H1 (cell line): ENCODE measurements at regions not wholly inside any gene's neighbourhood (a gene's known extent, or its start where the extent isn't known, plus 50 kb on each side); places are given as distances from the start of the nearest gene placed in this dataset.

Experiments
- CTCF ChIA-PET: fragments of 300-600 bp; sonication (Branson Sonifier 250); formaldehyde crosslinking; loops from one replicate; lab custom pipeline; 2021; ENCODE audit not compliant: partially characterized antibody; lab: Charles Lee
- POLR2A ChIA-PET: fragments of 300-600 bp; sonication (Branson Sonifier 250); formaldehyde crosslinking; loops from one replicate; lab custom pipeline; 2021; ENCODE audit warnings: inconsistent platforms; ENCODE audit not compliant: partially characterized antibody; lab: Charles Lee
- DNase-seq, 2 experiments: peaks; one replicate each; pipeline versions ENCODE4 v3.0.0 to v3.0.0-alpha.2; 2010 to 2022; ENCODE audit warnings: low spot score in 2 of 2, low read depth in 1 of 2, mixed read lengths in 1 of 2
- FAIRE-seq: peaks from 2 replicates; lab custom pipeline; 2011; peaks lifted over from hg19 to GRCh38; lab: Jason Lieb, UNC
- H2AFZ ChIP-seq: 2 replicates; pipeline ENCODE4 v1.8.1; 2012; ENCODE audit warnings: low read length, inconsistent platforms
- H2AK5ac ChIP-seq: 2 replicates; pipeline ENCODE4 v1.6.1; 2013; ENCODE audit warnings: low read depth, low read length
- H2BK120ac ChIP-seq: replicated peaks from 2 replicates; pipeline ENCODE3; 2013; ENCODE audit warnings: low read depth, low read length, inconsistent platforms
- H2BK12ac ChIP-seq: 2 replicates; pipeline ENCODE4 v1.6.1; 2013; ENCODE audit warnings: low read depth, low read length
- H2BK15ac ChIP-seq: 2 replicates; pipeline ENCODE4 v1.6.1; 2013; ENCODE audit warnings: low read length
- H2BK20ac ChIP-seq: 2 replicates; pipeline ENCODE4 v1.6.1; 2013; ENCODE audit warnings: low read length
- H2BK5ac ChIP-seq: 2 replicates; pipeline ENCODE4 v1.6.1; 2013; ENCODE audit warnings: low read depth, low read length
- H3K14ac ChIP-seq: 2 replicates; pipeline ENCODE4 v1.6.1; 2013; ENCODE audit warnings: inconsistent platforms; ENCODE audit not compliant: insufficient read length
- H3K18ac ChIP-seq: 2 replicates; pipeline ENCODE4 v1.6.1; 2013; ENCODE audit warnings: low read length; ENCODE audit errors: extremely low read depth
- H3K23ac ChIP-seq: 2 replicates; pipeline ENCODE4 v1.6.1; 2013; ENCODE audit warnings: inconsistent platforms; ENCODE audit not compliant: insufficient read length
- H3K23me2 ChIP-seq: 2 replicates; pipeline ENCODE4 v1.6.1; 2013; ENCODE audit warnings: low read depth, low read length
- H3K27ac ChIP-seq: 2 replicates; pipeline ENCODE4 v1.6.1; 2011; ENCODE audit warnings: low read depth, low read length, inconsistent platforms
- H3K27me3 ChIP-seq, 4 experiments: replicated peaks in 1 of 4; 1 replicate in 1 of 4; 2 replicates in 3 of 4; pipeline versions ENCODE4 v1.6.1 to v1.8.1; 2011 to 2013; ENCODE audit warnings: low read length in 3 of 4, mild to moderate bottlenecking in 3 of 4, inconsistent platforms in 2 of 4, mixed read lengths in 2 of 4, moderate library complexity in 1 of 4; ENCODE audit not compliant: control insufficient read depth in 3 of 4, insufficient read depth in 3 of 4; ENCODE audit errors: extremely low read depth in 1 of 4
- H3K36me3 ChIP-seq, 4 experiments: 2 replicates each; pipeline versions ENCODE4 v1.6.1 to v1.8.1; 2011 to 2013; ENCODE audit warnings: mild to moderate bottlenecking in 4 of 4, low read length in 3 of 4, moderate library complexity in 2 of 4, control low read depth in 1 of 4, inconsistent platforms in 1 of 4; ENCODE audit not compliant: insufficient read depth in 4 of 4, control insufficient read depth in 2 of 4
- H3K4ac ChIP-seq: replicated peaks from 2 replicates; pipeline ENCODE3; 2013; ENCODE audit warnings: low read length, low read depth, mixed read lengths, inconsistent platforms; ENCODE audit not compliant: insufficient read length
- H3K4me1 ChIP-seq, 4 experiments: replicated peaks in 1 of 4; 1 replicate in 1 of 4; 2 replicates in 3 of 4; pipeline versions ENCODE4 v1.6.1 to v1.8.1; 2011 to 2013; ENCODE audit warnings: low read length in 3 of 4, inconsistent platforms in 2 of 4, mixed read lengths in 1 of 4; ENCODE audit not compliant: insufficient read depth in 4 of 4, control insufficient read depth in 3 of 4
- H3K4me2 ChIP-seq, 2 experiments: 2 replicates each; pipeline versions ENCODE4 v1.6.1 to v1.8.1; 2011 to 2013; ENCODE audit warnings: low read depth in 2 of 2, low read length in 2 of 2, control low read depth in 1 of 2, inconsistent platforms in 1 of 2, mild to moderate bottlenecking in 1 of 2; ENCODE audit not compliant: insufficient read depth in 1 of 2
- H3K4me3 ChIP-seq, 4 experiments: fragments of 200-600, 300-600 bp in 1 of 4; sonication (generic), shearing (Covaris generic), sonication (Bioruptor Twin) in 1 of 4; 2 replicates each; pipeline versions ENCODE4 v1.5.1 to v1.8.1; 2011 to 2016; ENCODE audit warnings: low read length in 4 of 4, low read depth in 3 of 4, control low read depth in 2 of 4, inconsistent platforms in 2 of 4, mild to moderate bottlenecking in 2 of 4, mixed read lengths in 1 of 4, moderate library complexity in 1 of 4; ENCODE audit not compliant: insufficient read depth in 2 of 4; ENCODE audit errors: extremely low read depth in 1 of 4
- H3K56ac ChIP-seq: replicated peaks from 2 replicates; pipeline ENCODE3; 2013; ENCODE audit warnings: low read depth, mild to moderate bottlenecking, mixed read lengths, low read length, inconsistent platforms; ENCODE audit not compliant: insufficient read length
- H3K79me1 ChIP-seq: 2 replicates; pipeline ENCODE4 v1.6.1; 2013; ENCODE audit warnings: low read depth, low read length, control low read depth
- H3K79me2 ChIP-seq, 2 experiments: 2 replicates each; pipeline versions ENCODE4 v1.6.1 to v1.8.1; 2012 to 2013; ENCODE audit warnings: low read length in 2 of 2, mild to moderate bottlenecking in 2 of 2, inconsistent platforms in 1 of 2; ENCODE audit not compliant: insufficient read depth in 2 of 2, control insufficient read depth in 1 of 2
- H3K9ac ChIP-seq, 4 experiments: replicated peaks in 1 of 4; 1 replicate in 1 of 4; 2 replicates in 3 of 4; pipeline versions ENCODE4 v1.6.1 to v1.8.1; 2011 to 2013; ENCODE audit warnings: low read depth in 3 of 4, low read length in 3 of 4, control low read depth in 2 of 4, mild to moderate bottlenecking in 2 of 4, moderate library complexity in 2 of 4, inconsistent platforms in 1 of 4; ENCODE audit errors: extremely low read depth in 1 of 4
- H3K9me3 ChIP-seq, 2 experiments: 2 replicates each; pipeline versions ENCODE4 v1.6.1 to v1.8.1; 2012 to 2013; ENCODE audit warnings: mild to moderate bottlenecking in 2 of 2, moderate library complexity in 2 of 2, control low read depth in 1 of 2, inconsistent platforms in 1 of 2, low read depth in 1 of 2, low read length in 1 of 2, mixed read lengths in 1 of 2; ENCODE audit not compliant: insufficient read depth in 2 of 2
- H4K20me1 ChIP-seq, 2 experiments: replicated peaks in 1 of 2; 2 replicates each; pipeline versions ENCODE3 to v1.8.1; 2011 to 2013; ENCODE audit warnings: inconsistent platforms in 2 of 2, low read length in 2 of 2, mild to moderate bottlenecking in 1 of 2; ENCODE audit not compliant: insufficient read depth in 2 of 2, control insufficient read depth in 1 of 2
- H4K5ac ChIP-seq: 2 replicates; pipeline ENCODE4 v1.6.1; 2013; ENCODE audit warnings: low read length, low read depth, mixed read lengths, inconsistent platforms; ENCODE audit not compliant: insufficient read length
- H4K8ac ChIP-seq: 2 replicates; pipeline ENCODE4 v1.8.0; 2013; ENCODE audit warnings: mild to moderate bottlenecking, moderate library complexity, low read length, inconsistent platforms; ENCODE audit not compliant: insufficient read depth; ENCODE audit errors: extremely low read depth
- H4K91ac ChIP-seq: replicated peaks from 2 replicates; pipeline ENCODE3; 2013; ENCODE audit warnings: low read length, mixed read lengths, inconsistent platforms; ENCODE audit not compliant: insufficient read length
- ASH2L ChIP-seq: fragments of 200-600, 300-600 bp; sonication (generic); IDR thresholded peaks from one replicate; pipeline ENCODE4 v1.7.1; 2017; ENCODE audit warnings: low read length
- BRCA1 ChIP-seq: IDR thresholded peaks from 2 replicates; pipeline ENCODE4 v1.6.1; 2012; ENCODE audit warnings: low read depth, low read length, improper control_type of control experiment
- CHD1 ChIP-seq: IDR thresholded peaks from 2 replicates; pipeline ENCODE4 v1.6.1; 2012; ENCODE audit warnings: low read depth, low read length, improper control_type of control experiment
- CTBP2 ChIP-seq: IDR thresholded peaks from 2 replicates; pipeline ENCODE4 v1.7.0; 2011; ENCODE audit warnings: borderline replicate concordance, mild to moderate bottlenecking, moderate library complexity, mixed read lengths, low read length; ENCODE audit not compliant: insufficient read depth, insufficient read length
- E2F6 ChIP-seq: IDR thresholded peaks from 2 replicates; pipeline ENCODE4 v1.6.1; 2012; ENCODE audit warnings: inconsistent platforms
- NANOG ChIP-seq: IDR thresholded peaks from 2 replicates; pipeline ENCODE4 v1.6.1; 2011; ENCODE audit warnings: low read length, low read depth, mild to moderate bottlenecking, inconsistent platforms; ENCODE audit not compliant: insufficient read depth, poor library complexity, severe bottlenecking
- NRF1 ChIP-seq: IDR thresholded peaks from 2 replicates; pipeline ENCODE4 v1.6.1; 2011; ENCODE audit warnings: mild to moderate bottlenecking, low read depth, low read length, improper control_type of control experiment
- SIRT6 ChIP-seq: IDR thresholded peaks from one replicate; pipeline ENCODE4 v1.7.1; 2012; ENCODE audit warnings: low read length, inconsistent platforms
- SUZ12 ChIP-seq: fragments of 200-600 bp; sonication (generic); IDR thresholded peaks from 2 replicates; pipeline ENCODE4 v1.6.1; 2012; ENCODE audit warnings: mild to moderate bottlenecking, inconsistent platforms, low read length, moderate library complexity, mixed read lengths
- WGBS, 2 experiments: shearing (Covaris generic) in 1 of 2; methylation state at CpG; one replicate each; pipeline versions ENCODE4 v1.1.6 to v1.1.7; 2013 to 2015; ENCODE audit warnings: low lambda C conversion rate in 2 of 2, mixed read lengths in 2 of 2, inconsistent platforms in 1 of 2, low coverage in 1 of 2, missing lambda C conversion rate in 1 of 2; ENCODE audit not compliant: insufficient replicate concordance in 2 of 2, insufficient coverage in 1 of 2, insufficient read length in 1 of 2; ENCODE audit errors: extremely low coverage in 1 of 2, missing lambda C conversion rate in 1 of 2; 5-methylcytosine and 5-hydroxymethylcytosine counted together

DNA sequence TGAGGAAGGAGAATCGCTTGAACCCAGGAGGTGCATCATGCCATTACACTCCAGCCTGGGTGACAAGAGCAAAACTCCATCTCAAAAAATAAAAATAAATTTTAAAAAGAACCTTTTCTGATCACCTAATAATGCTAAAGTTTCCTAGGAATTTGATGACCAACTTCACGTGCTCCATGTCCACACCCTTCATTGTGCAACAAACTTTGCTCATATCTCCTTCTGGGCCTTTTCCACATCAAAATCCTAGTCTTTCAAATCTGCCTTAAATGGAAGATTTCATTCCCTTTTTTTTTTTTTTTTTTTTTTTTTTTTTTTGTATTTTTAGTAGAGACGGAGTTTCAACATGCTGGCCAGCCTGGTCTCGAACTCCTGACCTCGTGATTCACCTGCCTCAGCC is 112.5 kb upstream of the LOC128125822 start:
- Histone ChIP-seq H3K27ac (no peak overlapping the region), H2BK20ac (no peak overlapping the region), H3K14ac (no peak overlapping the region), H3K79me1 (no peaks in the 10 kb centered on the region), H2BK15ac (no peak overlapping the region), H4K91ac (no peak overlapping the region), H3K4me3 (no peak overlapping the region), H3K23ac (no peak overlapping the region), H3K56ac (no peak overlapping the region), H3K9me3 (no peaks in the 10 kb centered on the region), H4K5ac (no peak overlapping the region), H3K36me3 (no peaks in the 10 kb centered on the region), H3K23me2 (no peaks in the 10 kb centered on the region), H4K8ac (no peak overlapping the region), H3K79me2 (no peaks in the 10 kb centered on the region), H3K4me2 (no peak overlapping the region), H3K4me1 (no peaks in the 10 kb centered on the region), H2AFZ (no peak overlapping the region), H2AK5ac (no peak overlapping the region), H2BK120ac (no peak overlapping the region), H3K4ac (no peak overlapping the region), H2BK12ac (no peak overlapping the region), H3K9ac (no peak overlapping the region), H3K27me3 (no peaks in the 10 kb centered on the region), H3K18ac (no peak overlapping the region), H4K20me1 (no peaks in the 10 kb centered on the region), H2BK5ac (no peak overlapping the region)
- ChIA-PET CTCF (no interaction called here), POLR2A (no interaction called here)
- DNase-seq: no peak
- WGBS, 2 experiments: 91% methylated on average over 4 of the region's 5 CpGs; no CpG with 5 or more reads in 1 of the 2 experiments
- no peak for FAIRE-seq
- TF ChIP-seq NRF1: no peak
- TF ChIP-seq NANOG: no peak
- no peak for TF ChIP-seq CHD1
- no peak for TF ChIP-seq CTBP2
- no peak for TF ChIP-seq E2F6
- TF ChIP-seq BRCA1: no peak
- no peak for TF ChIP-seq ASH2L
- no peak for TF ChIP-seq SIRT6
- TF ChIP-seq SUZ12: no peak
